Nephron (organoid): ENCODE measurements at regions not wholly inside any gene's neighbourhood (a gene's known extent, or its start where the extent isn't known, plus 50 kb on each side); places are given as distances from the start of the nearest gene placed in this dataset.
A peak's percentile ranks its signal among the peaks of the same experiment; 100 is the strongest.

Experiments
- H3K27ac Mint-ChIP-seq, 3 experiments: 2 replicates each; pipeline ENCODE4 v1.8.0; 2020; ENCODE audit warnings: mixed read lengths in 3 of 3, mild to moderate bottlenecking in 2 of 3, moderate library complexity in 1 of 3
- H3K27me3 Mint-ChIP-seq: 2 replicates; pipeline ENCODE4 v1.8.0; 2021; ENCODE audit warnings: low read depth, mild to moderate bottlenecking, moderate library complexity, mixed read lengths
- H3K36me3 Mint-ChIP-seq: 2 replicates; pipeline ENCODE4 v1.8.0; 2020; ENCODE audit warnings: low read depth, mixed read lengths
- H3K4me1 Mint-ChIP-seq: 2 replicates; pipeline ENCODE4 v1.8.0; 2020; ENCODE audit warnings: mixed read lengths
- H3K4me3 Mint-ChIP-seq, 3 experiments: 2 replicates each; pipeline ENCODE4 v1.8.0; 2020; ENCODE audit warnings: mild to moderate bottlenecking in 3 of 3, mixed read lengths in 3 of 3, moderate library complexity in 2 of 3
- H3K9me3 Mint-ChIP-seq: 2 replicates; pipeline ENCODE4 v1.8.0; 2020; ENCODE audit warnings: mixed read lengths
- CTCF ChIP-seq, 3 experiments: fragments of 200-600 bp; sonication (generic); IDR thresholded peaks; one replicate each; pipeline ENCODE4 v1.5.0; 2021; ENCODE audit warnings: antibody characterized with exemption in 3 of 3; ENCODE audit not compliant: unreplicated experiment in 3 of 3

- Mint-ChIP-seq H3K9me3 (peaks cover 18% of the 10 kb centered on the region), H3K4me1 (peaks cover 11% of the 10 kb centered on the region), H3K36me3 (peaks cover 8% of the 10 kb centered on the region), H3K27me3 (no peaks in the 10 kb centered on the region), H3K4me3 (no peak overlapping the region), H3K27ac (peak overlapping the region in 1 of 3 experiments; percentile 6)
- peak in 2 of 3 experiments; percentile 25 to 51 for TF ChIP-seq CTCF (IDR thresholded peaks at IDR 0.05; ENCODE audit: unreplicated experiment in 3 of 3)
Measured at GRCh38 chr2:220296174-220296573, 668.7 kb downstream of the SLC4A3 start.

DNA sequence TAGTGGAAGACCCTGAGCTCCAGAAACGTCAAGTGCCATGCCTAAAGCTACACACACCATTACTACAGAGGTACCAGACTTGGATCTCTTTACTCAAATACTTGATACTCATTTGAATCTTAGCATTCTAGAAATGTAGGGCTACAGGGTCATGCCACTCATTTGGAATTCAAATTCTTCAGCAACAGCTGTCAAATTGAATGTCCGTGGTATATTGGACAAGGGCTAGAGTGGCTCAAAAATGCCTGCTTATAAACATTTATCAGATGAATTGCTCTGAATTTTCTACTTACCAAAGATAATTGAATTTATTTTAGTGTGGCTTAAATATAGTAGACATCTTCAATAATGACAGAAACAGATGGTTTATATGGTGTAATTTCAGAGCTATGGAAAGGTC lies 669.7 kb downstream of the SLC4A3 start:
- TF ChIP-seq CTCF (IDR thresholded peaks at IDR 0.05; ENCODE audit: unreplicated experiment in 3 of 3) = no peak

DNA sequence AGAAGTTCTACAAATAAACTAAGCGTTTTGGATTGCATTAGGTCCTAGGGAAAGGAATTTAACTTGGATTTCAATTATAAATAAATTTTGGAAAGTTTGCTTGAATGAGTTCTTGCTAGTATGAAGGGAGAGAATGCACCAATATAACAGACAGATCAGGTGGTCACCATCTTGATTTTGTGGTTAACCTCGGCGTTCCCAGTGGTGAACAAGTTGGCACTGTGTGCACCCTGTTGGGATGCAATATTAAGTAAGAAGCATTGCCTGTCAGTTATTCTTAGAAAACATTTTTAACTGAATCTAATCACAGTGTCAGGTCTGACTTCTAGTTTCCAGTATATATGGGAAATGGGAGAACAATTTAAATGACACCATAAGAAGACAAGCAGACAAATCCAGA lies 673.4 kb downstream of the SLC4A3 start:
- Mint-ChIP-seq H3K36me3 (no peaks in the 10 kb centered on the region), H3K9me3 (peaks cover 5% of the 10 kb centered on the region), H3K4me1 (peaks cover 11% of the 10 kb centered on the region), H3K4me3 (no peak overlapping the region), H3K27me3 (no peaks in the 10 kb centered on the region), H3K27ac (no peak overlapping the region)
- no peak for TF ChIP-seq CTCF (IDR thresholded peaks at IDR 0.05; ENCODE audit: unreplicated experiment in 3 of 3)

More for the DNA sequence above, 669.7 kb downstream of the SLC4A3 start:
- H3K9me3 Mint-ChIP-seq = peaks cover 18% of the 10 kb centered on the region
- peak overlapping the region in 1 of 3 experiments; percentile 41 for H3K27ac Mint-ChIP-seq
- H3K4me1 Mint-ChIP-seq = peaks cover 11% of the 10 kb centered on the region
- no peaks in the 10 kb centered on the region for H3K27me3 Mint-ChIP-seq
- peaks cover 8% of the 10 kb centered on the region for H3K36me3 Mint-ChIP-seq
- H3K4me3 Mint-ChIP-seq = no peak overlapping the region

GRCh38 chr2:220302756-220303155 lies 675.3 kb downstream of the SLC4A3 start:
- Mint-ChIP-seq H3K27me3 (no peaks in the 10 kb centered on the region), H3K4me1 (no peaks in the 10 kb centered on the region), H3K27ac (no peak overlapping the region), H3K36me3 (no peaks in the 10 kb centered on the region), H3K9me3 (peaks cover 2% of the 10 kb centered on the region), H3K4me3 (no peak overlapping the region)
- no peak for TF ChIP-seq CTCF (IDR thresholded peaks at IDR 0.05; ENCODE audit: unreplicated experiment in 3 of 3)

GRCh38 chr2:220309215-220309614 lies 681.8 kb downstream of the SLC4A3 start:
- H3K27me3 Mint-ChIP-seq = no peaks in the 10 kb centered on the region
- H3K9me3 Mint-ChIP-seq = peaks cover 4% of the 10 kb centered on the region
- peaks cover 28% of the 10 kb centered on the region for H3K4me1 Mint-ChIP-seq
- no peak overlapping the region for H3K4me3 Mint-ChIP-seq
- no peak for TF ChIP-seq CTCF (IDR thresholded peaks at IDR 0.05; ENCODE audit: unreplicated experiment in 3 of 3)
- no peaks in the 10 kb centered on the region for H3K36me3 Mint-ChIP-seq
- H3K27ac Mint-ChIP-seq = no peak overlapping the region

DNA sequence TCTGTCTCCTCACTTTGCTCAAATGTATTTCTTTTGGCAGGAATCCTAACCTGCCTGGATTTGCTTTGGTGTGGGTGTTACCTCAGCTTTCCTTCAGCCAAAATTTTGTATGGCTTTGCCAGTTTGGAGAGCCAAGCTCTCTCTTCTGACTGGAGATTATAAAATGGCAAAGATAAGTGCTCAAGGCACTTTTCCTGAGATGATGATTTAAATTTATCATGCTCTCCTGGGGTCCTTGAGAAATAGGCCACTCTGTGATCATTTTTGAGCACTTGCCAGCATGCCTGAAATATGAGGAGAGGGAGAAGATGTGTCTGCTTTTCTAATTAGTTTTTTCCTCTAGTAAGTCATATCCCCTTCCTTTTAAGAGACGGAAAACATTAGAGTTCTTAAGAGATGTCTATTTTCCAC lies 683.0 kb downstream of the SLC4A3 start:
- H3K9me3 Mint-ChIP-seq = peaks cover 4% of the 10 kb centered on the region
- H3K27me3 Mint-ChIP-seq = no peaks in the 10 kb centered on the region
- no peaks in the 10 kb centered on the region for H3K36me3 Mint-ChIP-seq
- no peak for TF ChIP-seq CTCF (IDR thresholded peaks at IDR 0.05; ENCODE audit: unreplicated experiment in 3 of 3)
- H3K27ac Mint-ChIP-seq = peak overlapping the region in 2 of 3 experiments; percentile 48 to 69
- H3K4me1 Mint-ChIP-seq = peaks cover 37% of the 10 kb centered on the region
- no peak overlapping the region for H3K4me3 Mint-ChIP-seq
